ENCODE measurements at regions not wholly inside any gene's neighbourhood (a gene's known extent, or its start where the extent isn't known, plus 50 kb on each side); places are given as distances from the start of the nearest gene placed in this dataset.

DNA sequence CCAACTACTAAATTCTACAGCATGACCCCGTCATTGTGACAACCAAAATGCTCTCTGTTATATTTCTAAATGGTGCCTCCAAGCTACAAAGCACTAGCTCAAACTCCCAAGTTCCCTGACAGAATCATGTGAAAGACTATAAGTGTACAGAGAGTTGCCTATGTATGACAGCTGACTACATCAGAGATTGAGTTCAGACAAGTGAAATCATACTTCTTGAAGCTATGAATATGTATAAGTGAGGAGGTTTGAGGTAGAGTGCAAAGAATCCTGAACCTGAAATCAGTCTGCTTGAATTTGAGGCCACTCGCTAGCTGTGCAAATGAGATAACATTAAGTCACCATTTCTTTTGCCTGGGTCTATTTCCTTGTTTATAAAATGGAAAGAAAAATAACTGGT lies 63.9 kb upstream of the TP63 start:
- TF ChIP-seq, protein P1, sequence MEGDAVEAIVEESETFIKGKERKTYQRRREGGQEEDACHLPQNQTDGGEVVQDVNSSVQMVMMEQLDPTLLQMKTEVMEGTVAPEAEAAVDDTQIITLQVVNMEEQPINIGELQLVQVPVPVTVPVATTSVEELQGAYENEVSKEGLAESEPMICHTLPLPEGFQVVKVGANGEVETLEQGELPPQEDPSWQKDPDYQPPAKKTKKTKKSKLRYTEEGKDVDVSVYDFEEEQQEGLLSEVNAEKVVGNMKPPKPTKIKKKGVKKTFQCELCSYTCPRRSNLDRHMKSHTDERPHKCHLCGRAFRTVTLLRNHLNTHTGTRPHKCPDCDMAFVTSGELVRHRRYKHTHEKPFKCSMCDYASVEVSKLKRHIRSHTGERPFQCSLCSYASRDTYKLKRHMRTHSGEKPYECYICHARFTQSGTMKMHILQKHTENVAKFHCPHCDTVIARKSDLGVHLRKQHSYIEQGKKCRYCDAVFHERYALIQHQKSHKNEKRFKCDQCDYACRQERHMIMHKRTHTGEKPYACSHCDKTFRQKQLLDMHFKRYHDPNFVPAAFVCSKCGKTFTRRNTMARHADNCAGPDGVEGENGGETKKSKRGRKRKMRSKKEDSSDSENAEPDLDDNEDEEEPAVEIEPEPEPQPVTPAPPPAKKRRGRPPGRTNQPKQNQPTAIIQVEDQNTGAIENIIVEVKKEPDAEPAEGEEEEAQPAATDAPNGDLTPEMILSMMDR (IDR thresholded peaks at IDR 0.05; ENCODE audit: borderline replicate concordance, control extremely low read depth, extremely low read depth, insufficient read depth, missing control alignments): no peak
- in situ Hi-C loops (cut with MboI; ENCODE audit: low sequenced_read_pairs, unreplicated experiment): no loop called here
- DNase-seq (ENCODE audit: low spot score): no peak

DNA sequence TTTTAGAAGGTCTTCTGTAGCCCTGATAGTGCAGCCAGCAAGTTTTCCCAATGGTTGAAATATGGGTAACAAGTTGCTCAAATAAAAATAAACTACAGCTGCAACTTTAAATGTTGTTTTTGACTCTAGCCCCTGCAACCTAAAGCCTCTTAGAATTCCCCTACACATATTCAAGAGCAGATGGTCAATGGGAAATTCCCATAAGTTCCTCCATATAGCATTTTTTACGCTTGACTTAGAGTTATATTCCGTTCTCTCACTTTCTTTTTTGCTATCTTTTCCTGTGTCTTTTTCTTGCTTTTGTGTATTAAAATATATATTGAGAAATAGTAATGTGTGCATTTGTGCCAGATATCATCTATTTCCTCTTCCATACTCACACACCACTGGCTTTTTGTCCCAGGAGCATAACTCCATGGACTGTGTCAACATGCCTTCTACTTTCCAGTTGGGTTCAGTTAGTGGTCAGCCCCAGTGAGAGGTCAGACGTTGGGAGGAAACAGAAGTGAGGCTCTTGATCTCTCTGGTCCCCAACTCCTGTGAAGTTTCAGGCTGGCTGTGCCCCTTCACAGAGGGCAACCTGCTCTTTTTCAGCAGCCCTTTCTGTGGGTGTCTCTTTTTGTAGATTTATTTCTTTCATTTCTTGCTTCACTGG lies 63.3 kb upstream of the TP63 start:
- in situ Hi-C loops (cut with MboI; ENCODE audit: low sequenced_read_pairs, unreplicated experiment): no loop called here
- no peak for DNase-seq (ENCODE audit: low spot score)
- TF ChIP-seq, protein P1 (IDR thresholded peaks at IDR 0.05; ENCODE audit: borderline replicate concordance, control extremely low read depth, extremely low read depth, insufficient read depth, missing control alignments): no peak

DNA sequence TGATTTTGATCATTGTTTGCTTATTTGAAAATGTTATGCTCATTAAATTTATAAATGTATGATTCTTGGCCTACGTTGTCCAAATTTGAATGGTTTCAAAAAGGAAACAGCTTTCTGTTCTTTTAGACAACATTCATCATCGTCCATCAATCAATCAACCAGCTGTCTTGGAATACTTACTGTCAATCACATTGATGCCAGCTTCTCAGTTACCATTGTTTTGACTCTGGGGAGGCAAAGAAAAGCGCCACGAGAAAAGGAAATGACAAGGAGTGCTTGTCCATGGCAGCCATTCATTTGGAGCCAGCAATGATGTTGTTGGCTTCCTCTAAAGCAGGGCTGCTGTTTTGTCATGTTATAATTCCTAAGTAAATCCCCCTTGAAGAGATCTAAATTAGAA lies 62.2 kb upstream of the TP63 start:
- in situ Hi-C loops (cut with MboI; ENCODE audit: low sequenced_read_pairs, unreplicated experiment): no loop called here
- DNase-seq (ENCODE audit: low spot score): no peak

DNA sequence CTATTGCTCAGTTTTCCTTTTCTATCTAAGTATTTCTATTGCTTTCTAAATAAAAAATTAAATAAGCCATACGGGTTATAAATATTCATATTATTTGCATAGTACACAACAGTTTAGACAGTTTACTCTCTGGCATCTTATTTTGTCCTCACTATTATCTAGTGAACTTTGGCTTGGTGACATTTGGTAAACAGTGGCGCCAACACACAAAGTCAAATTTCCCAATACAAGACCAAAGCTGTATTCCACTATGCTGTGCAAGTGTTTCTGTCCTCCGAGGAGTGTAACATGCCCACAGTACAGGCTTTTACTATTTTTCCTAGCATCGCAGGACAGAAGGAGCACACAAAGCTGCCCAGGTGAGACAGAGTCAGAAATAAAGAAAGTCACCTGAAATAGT lies 61.7 kb upstream of the TP63 start:
- no peak for DNase-seq (ENCODE audit: low spot score)
- in situ Hi-C loops (cut with MboI; ENCODE audit: low sequenced_read_pairs, unreplicated experiment): no loop called here
- TF ChIP-seq, protein P1 (IDR thresholded peaks at IDR 0.05; ENCODE audit: borderline replicate concordance, control extremely low read depth, extremely low read depth, insufficient read depth, missing control alignments): no peak

More for the DNA sequence above, 62.2 kb upstream of the TP63 start:
- TF ChIP-seq, protein P1 (IDR thresholded peaks at IDR 0.05; ENCODE audit: borderline replicate concordance, control extremely low read depth, extremely low read depth, insufficient read depth, missing control alignments): no peak

DNA sequence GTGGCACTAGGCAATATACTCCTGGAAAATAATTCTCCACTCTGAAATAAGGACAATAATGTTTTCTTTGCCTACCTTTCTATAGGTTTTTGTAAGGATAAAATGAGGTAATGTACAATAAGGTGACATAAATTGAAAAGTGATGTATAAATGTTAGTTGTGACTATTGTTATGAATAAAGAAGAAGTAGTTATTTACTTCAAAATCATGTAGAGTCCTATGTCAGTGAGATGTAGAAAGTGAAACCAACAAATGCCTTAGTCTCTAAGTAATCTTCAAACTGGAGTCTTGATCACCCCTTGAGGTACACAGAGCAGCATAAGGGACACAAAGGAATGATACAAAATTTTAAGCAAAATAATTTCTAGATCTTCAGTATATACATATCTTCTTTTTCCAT lies 60.3 kb upstream of the TP63 start:
- TF ChIP-seq, protein P1 (IDR thresholded peaks at IDR 0.05; ENCODE audit: borderline replicate concordance, control extremely low read depth, extremely low read depth, insufficient read depth, missing control alignments): no peak
- in situ Hi-C loops (cut with MboI; ENCODE audit: low sequenced_read_pairs, unreplicated experiment): no loop called here

DNA sequence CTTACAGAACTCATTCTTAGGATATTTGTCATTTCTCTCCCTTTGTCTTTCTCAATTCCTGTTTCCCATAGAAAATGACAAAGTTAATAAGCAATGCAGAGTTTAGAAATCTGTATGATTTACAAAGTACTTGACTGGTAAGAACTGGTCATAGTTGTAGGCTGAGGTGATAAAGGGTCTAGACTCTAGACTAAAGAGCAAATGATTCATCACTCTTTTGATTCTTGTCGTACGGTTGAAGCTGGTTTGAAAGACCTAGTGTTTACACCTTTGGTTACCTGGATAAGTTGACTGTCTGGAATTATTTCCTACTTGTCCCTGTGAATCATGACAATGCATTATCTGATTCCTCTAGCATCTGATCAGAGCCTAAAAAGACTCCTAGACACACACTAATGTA lies 58.9 kb upstream of the TP63 start:
- in situ Hi-C loops (cut with MboI; ENCODE audit: low sequenced_read_pairs, unreplicated experiment): no loop called here
- DNase-seq (ENCODE audit: low spot score): no peak
- TF ChIP-seq, protein P1 (IDR thresholded peaks at IDR 0.05; ENCODE audit: borderline replicate concordance, control extremely low read depth, extremely low read depth, insufficient read depth, missing control alignments): no peak

More for the DNA sequence above, 60.3 kb upstream of the TP63 start:
- no peak for DNase-seq (ENCODE audit: low spot score)

All from GM13976 (cell line).